HG03196 (cell line): ENCODE measurements at regions not wholly inside any gene's neighbourhood (a gene's known extent, or its start where the extent isn't known, plus 50 kb on each side); places are given as distances from the start of the nearest gene placed in this dataset.
"Not testable (repeated sequence)": the region's sequence is repeated elsewhere in the genome, so short reads cannot be mapped to it uniquely, and the experiment has no call there.

Source experiments
- ATAC-seq: cut with Tn5 transposase; IDR thresholded peaks from one replicate; pipeline ENCODE4 v1.9.1; 2021; ENCODE audit not compliant: unreplicated experiment

DNA sequence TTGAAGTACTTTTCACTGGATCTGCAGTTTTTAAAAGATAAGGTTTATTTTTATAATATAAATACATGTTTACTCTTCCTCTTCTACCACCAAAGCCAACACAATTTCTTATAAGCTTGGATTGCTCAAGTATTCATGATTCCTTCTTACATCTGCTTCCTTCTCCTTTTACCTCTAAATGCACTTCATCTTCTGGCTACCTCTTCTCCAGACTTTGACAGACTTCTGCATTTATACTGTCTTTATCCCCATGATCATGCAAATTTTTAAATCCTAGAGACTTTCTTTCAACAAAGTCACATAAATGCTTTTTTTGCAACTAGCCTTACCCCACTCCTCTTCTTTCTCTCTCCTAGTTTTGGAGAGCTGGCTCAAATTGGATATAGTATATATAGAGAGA is 142.9 kb downstream of the TFAP2B start:
- no peak for ATAC-seq

GRCh38 chr6:50962213-50962759 is 143.6 kb downstream of the TFAP2B start:
- ATAC-seq, result no peak

GRCh38 chr6:50963952-50964351 is 145.3 kb downstream of the TFAP2B start:
- ATAC-seq, result no peak

- ATAC-seq, result no peak
Observed at GRCh38 chr6:50965495-50965894, 146.8 kb downstream of the TFAP2B start.

DNA sequence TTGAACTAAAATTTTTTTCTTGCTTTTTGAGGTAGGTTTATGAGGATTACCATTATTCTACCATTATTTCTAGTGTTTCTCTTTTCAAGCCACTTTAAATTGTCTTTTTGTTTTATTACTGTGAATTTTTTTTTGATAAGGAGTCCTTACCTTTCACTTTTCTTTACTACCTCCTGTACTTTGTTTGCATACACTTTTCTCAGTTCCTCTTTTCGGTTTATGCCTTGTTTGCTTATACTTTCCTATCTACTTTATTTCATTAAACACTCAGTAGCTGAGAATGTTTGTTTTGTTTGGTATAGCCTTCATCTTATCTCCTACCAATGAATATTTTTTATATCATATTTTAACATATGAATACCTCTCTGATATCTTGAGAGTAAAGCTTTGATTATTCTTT is 147.9 kb downstream of the TFAP2B start:
- ATAC-seq, result peak; percentile 86

DNA sequence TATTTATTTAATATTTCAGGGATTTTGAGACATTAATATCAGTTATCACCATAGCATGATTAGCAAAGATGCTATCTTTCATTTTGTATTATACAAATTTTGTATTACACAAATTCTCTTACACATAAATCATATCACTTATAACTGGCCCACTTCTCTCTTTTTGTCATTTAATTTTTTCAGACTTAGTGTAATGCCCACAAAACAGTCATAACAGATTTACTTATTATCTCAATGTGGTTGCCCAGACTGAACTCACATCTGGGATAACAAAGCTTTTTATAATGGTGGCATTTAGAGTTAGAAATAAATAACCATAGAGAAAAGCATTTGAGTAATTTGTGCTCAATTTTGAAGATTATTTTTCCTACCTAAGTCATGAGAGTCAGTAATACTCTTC is 148.3 kb downstream of the TFAP2B start:
- no peak for ATAC-seq

- ATAC-seq, result not testable (repeated sequence)
Observed at GRCh38 chr6:50968246-50968645, 149.6 kb downstream of the TFAP2B start.

DNA sequence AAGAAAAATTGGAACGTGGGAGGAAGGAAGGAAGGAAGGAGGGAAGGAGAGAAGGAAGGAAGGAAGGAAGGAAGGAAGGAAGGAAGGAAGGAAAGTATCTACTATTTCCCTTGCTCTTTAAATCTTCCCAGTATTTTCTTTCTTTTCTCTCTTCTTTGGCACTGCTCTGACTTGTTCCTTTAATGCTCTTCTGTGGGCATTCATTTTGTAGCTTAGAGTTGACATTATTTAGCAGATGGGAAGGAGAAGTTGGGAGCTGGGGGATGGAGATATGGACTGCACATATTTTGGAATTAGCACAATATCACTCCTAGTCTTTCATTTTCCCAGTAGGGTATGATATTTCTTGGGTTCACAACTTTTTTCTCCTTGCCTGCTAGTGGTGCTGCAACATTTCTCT is 152.2 kb downstream of the TFAP2B start:
- ATAC-seq, result no peak

DNA sequence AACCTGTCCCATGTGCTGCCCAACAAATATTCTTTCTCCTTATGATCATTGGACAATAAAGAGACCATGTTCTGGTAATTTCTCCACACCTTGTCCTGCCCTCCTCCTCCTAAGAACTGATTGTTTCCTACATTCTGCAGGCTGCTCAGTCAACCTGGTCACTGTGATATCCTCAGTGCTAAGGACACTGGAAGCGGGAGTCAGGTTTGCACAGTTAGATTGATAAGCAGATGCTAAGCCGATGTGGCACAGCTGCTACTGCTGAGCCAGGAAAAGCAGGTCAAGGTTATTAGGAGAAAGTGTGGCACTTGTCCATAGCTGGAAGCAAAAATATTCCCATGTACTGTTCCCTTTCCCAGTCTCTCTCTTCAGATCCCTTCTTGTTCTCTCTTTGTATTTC is 154.8 kb downstream of the TFAP2B start:
- ATAC-seq, result no peak

GRCh38 chr6:50974319-50974718 is 155.6 kb downstream of the TFAP2B start:
- no peak for ATAC-seq

DNA sequence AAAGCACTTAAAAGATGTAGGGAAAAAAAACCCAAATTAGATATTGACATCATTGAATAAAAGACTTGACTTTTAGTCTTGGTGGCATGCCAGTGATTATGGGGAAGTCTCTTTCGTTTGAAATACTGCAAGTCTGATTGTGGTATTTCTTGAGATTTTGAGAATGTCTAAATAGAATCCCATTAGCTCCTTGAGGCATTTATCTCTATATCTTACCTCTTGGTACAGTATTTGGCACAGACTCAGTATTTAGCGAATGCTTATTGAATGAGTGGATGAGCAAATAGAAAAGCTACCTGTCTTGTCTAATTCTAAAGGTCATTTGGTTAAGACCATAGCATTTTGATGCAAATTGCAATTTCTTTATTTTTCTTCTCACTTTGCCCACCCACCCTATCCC is 156.5 kb downstream of the TFAP2B start:
- ATAC-seq, result no peak

DNA sequence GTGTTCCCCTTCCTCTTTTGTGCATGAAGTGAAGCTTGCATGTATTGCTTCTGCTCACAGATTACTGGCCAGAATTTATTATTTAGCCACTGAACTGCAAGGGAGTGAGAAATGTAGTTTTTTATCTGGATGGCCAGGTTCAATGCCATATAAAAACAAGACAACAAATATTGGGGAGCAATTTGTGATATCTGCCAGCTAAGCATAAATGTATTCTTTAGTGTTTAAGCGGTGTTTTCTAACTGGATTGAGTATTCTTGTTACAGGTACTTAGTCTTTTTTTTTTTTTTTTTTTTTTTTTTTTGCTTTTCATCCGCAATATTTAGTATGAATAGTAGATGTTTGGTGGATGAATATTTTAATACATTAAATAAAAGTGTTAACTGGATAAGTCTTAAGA is 158.2 kb downstream of the TFAP2B start:
- ATAC-seq, result no peak

GRCh38 chr6:50977796-50978195 is 159.1 kb downstream of the TFAP2B start:
- ATAC-seq, result no peak

DNA sequence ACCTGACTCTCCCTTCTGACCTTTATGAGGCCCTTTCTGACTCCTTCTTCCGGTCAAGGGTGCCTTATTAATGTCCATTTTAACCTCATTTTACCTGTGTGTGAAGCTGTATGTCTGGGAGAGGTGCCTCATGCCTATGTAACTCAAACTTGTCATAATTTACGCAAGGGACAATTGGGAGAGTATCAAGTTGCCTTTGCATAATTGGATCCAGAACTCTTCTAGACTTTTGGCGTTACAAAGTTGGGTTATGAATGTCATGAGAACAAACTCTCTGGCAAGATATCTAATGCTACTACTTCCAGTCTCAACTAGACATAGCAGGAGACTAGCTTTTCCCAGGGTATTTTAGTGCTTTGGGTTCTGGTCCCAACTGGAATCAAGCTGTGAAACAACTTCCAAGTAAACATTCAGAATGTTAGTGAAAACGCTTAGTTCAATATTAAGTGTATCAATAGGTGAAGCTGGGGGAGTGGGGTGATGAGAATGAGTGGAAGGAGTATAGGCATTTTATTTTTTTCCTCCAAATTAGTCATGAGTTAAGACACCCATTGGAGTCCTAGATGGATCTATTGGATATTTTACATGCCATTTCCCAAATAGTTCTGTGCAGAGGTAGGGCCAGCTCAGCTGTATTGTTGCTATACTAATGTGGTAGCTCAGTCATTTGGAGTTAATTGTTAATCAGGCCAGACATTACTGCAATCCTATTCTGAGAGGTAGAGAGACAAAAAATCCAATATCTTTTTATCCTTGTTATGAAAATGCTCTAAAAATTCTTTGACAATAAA is 159.9 kb downstream of the TFAP2B start:
- ATAC-seq, result no peak

GRCh38 chr6:50979171-50979525 is 160.5 kb downstream of the TFAP2B start:
- ATAC-seq, result no peak

- no peak for ATAC-seq
Observed at GRCh38 chr6:50984135-50984534, 165.5 kb downstream of the TFAP2B start.

GRCh38 chr6:50986319-50986718 is 167.6 kb downstream of the TFAP2B start:
- no peak for ATAC-seq

- no peak for ATAC-seq
Observed at GRCh38 chr6:50989123-50989522, 170.5 kb downstream of the TFAP2B start.

- ATAC-seq, result no peak
Observed at GRCh38 chr6:50990750-50991446, 172.2 kb downstream of the TFAP2B start.

GRCh38 chr6:50992232-50992631 is 173.6 kb downstream of the TFAP2B start:
- ATAC-seq, result no peak

- ATAC-seq, result no peak
Observed at GRCh38 chr6:50992704-50993625, 174.3 kb downstream of the TFAP2B start.
